MCF 10A (cell line): ENCODE measurements at regions not wholly inside any gene's neighbourhood (a gene's known extent, or its start where the extent isn't known, plus 50 kb on each side); places are given as distances from the start of the nearest gene placed in this dataset.
A peak's percentile ranks its signal among the peaks of the same experiment; 100 is the strongest.
"Not testable (repeated sequence)": the region's sequence is repeated elsewhere in the genome, so short reads cannot be mapped to it uniquely, and the experiment has no call there.

Experiments used
- BruUV-seq: library from RNA; stranded (reverse); fragments of 400-500 nt; replicated peaks from 2 replicates; lab custom pipeline; 2021; lab: Mats Ljungman, UMichigan
- CTCF ChIA-PET: fragments of 300-600 bp; sonication (Branson Sonifier 250); formaldehyde crosslinking; extraction: SDS; loops from one replicate; lab custom pipeline; 2021; ENCODE audit warnings: antibody characterized with exemption, inconsistent platforms; lab: Yijun Ruan, JAX
- POLR2A ChIA-PET: fragments of 300-600, 350-650 bp; sonication (Branson Sonifier 250); formaldehyde crosslinking; extraction: SDS; loops from one replicate; lab custom pipeline; 2020; ENCODE audit warnings: antibody characterized with exemption, inconsistent platforms; lab: Yijun Ruan, JAX
- DNase-seq: peaks from one replicate; pipeline ENCODE4 v3.0.0-alpha.2; 2018; ENCODE audit not compliant: unreplicated experiment
- H3K27ac Mint-ChIP-seq: one replicate; pipeline ENCODE4 v1.8.0; 2022; ENCODE audit warnings: mild to moderate bottlenecking, low read depth, mixed read lengths; ENCODE audit not compliant: unreplicated experiment
- H3K27me3 Mint-ChIP-seq: one replicate; pipeline ENCODE4 v1.8.0; 2022; ENCODE audit warnings: mixed read lengths; ENCODE audit not compliant: insufficient read depth, unreplicated experiment
- H3K36me3 Mint-ChIP-seq: one replicate; pipeline ENCODE4 v1.8.0; 2022; ENCODE audit warnings: mild to moderate bottlenecking, moderate library complexity, mixed read lengths; ENCODE audit not compliant: insufficient read depth, unreplicated experiment
- H3K4me1 Mint-ChIP-seq: one replicate; pipeline ENCODE4 v1.8.0; 2022; ENCODE audit warnings: mixed read lengths; ENCODE audit not compliant: insufficient read depth, unreplicated experiment
- H3K4me3 Mint-ChIP-seq: one replicate; pipeline ENCODE4 v1.8.0; 2022; ENCODE audit warnings: mild to moderate bottlenecking, moderate library complexity, mixed read lengths; ENCODE audit not compliant: unreplicated experiment
- H3K9me3 Mint-ChIP-seq: one replicate; pipeline ENCODE4 v1.8.0; 2022; ENCODE audit warnings: mixed read lengths; ENCODE audit not compliant: unreplicated experiment
- intact Hi-C: fragments of 100-400 bp; cut with micrococcal nuclease; formaldehyde crosslinking; loops from 2 replicates; pipeline ENCODE4 v1.14.1; 2022
- TF ChIP-seq, protein P1 (sequence below): fragments of 200-600 bp; IDR thresholded peaks from one replicate; pipeline ENCODE4 v1.8.0; 2022; ENCODE audit warnings: antibody characterized with exemption, mild to moderate bottlenecking; ENCODE audit not compliant: unreplicated experiment

DNA sequence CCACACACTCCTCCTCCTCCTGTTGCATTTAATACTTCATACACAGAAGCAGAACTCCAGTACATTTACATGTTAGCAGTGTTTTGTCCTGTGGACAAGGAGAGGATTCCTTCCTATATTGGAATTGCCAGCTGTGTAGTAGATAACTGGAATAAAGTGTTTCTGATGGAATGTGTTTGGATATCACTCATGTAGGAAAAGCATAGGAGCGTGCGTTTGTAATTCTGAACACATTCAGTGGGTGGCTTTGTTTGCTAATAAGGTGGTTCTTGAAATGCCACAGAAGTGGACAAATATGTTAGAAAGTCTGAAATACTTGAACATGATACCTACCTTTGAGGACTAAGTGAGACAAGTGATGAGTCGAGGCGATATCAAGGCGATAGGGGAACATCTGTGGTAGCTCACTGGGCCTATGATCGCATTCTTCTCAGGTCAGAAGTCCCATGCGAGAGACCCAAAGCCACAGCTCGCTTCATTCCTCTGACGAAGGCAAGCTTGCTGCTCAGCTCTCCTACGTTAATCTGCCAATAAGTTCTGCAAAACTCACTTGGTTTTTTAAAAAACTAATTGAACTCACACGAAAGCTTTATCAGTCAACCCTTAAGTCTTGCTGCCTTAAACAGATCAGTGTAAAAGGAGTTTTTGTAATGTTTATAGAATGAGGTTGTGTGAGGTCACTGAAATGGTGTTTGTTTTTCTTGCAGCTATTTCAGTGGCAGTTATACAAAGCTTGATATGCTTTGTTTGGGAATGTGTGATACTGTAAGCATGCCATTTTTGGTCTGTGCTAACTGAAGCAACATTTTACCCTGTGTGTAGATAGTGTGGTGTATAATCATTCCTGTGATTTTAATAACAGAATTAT lies 159.9 kb downstream of the SOX4 start:
- no peak for DNase-seq
- TF ChIP-seq, protein P1, sequence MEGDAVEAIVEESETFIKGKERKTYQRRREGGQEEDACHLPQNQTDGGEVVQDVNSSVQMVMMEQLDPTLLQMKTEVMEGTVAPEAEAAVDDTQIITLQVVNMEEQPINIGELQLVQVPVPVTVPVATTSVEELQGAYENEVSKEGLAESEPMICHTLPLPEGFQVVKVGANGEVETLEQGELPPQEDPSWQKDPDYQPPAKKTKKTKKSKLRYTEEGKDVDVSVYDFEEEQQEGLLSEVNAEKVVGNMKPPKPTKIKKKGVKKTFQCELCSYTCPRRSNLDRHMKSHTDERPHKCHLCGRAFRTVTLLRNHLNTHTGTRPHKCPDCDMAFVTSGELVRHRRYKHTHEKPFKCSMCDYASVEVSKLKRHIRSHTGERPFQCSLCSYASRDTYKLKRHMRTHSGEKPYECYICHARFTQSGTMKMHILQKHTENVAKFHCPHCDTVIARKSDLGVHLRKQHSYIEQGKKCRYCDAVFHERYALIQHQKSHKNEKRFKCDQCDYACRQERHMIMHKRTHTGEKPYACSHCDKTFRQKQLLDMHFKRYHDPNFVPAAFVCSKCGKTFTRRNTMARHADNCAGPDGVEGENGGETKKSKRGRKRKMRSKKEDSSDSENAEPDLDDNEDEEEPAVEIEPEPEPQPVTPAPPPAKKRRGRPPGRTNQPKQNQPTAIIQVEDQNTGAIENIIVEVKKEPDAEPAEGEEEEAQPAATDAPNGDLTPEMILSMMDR, result no peak
- ChIA-PET CTCF (interaction anchor here (0.6 to 1.1 kb wide), 4 partner anchors 11 to 1094 kb away, joined by 3 to 4 read pairs (median 3); no protein-coding TSS in a partner anchor), POLR2A (interaction anchor here (1.0 to 2.1 kb wide), 8 partner anchors 12 to 160 kb away, joined by 3 to 6 read pairs (median 4); partner anchors contain the start of gene SOX4)
- Mint-ChIP-seq H3K9me3 (no peaks in the 10 kb centered on the region), H3K36me3 (no peaks in the 10 kb centered on the region), H3K27me3 (no peaks in the 10 kb centered on the region), H3K4me3 (no peak overlapping the region), H3K27ac (peak overlapping the region; percentile 69), H3K4me1 (peaks cover 30% of the 10 kb centered on the region)
- intact Hi-C loops, result no loop called here
- no TSS peak for BruUV-seq

DNA sequence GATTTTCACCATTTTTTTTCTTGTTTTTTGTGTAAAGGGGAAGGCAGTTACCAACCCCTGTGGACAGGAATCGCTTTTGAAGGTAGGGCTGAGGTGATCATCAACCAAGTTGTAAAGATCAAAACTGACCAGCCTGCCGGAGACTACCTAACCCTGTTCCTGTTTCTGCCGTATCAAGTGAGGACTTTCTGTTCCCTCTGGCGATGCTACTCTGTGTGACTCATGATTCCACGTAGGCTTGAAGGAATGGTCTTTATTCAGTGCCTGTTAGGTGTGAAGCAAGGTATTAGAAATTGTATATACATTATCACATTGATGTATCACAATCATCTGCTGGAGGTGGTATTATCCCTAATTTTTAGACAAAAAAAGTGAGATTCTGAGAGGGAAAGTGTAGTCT lies 161.3 kb downstream of the SOX4 start:
- Mint-ChIP-seq H3K9me3 (no peaks in the 10 kb centered on the region), H3K4me3 (peak overlapping the region; percentile 5), H3K4me1 (peaks cover 27% of the 10 kb centered on the region), H3K27me3 (no peaks in the 10 kb centered on the region), H3K36me3 (no peaks in the 10 kb centered on the region), H3K27ac (peak overlapping the region; percentile 69)
- ChIA-PET CTCF (no interaction called here), POLR2A (interaction anchor here (1.0 to 2.1 kb wide), 5 partner anchors 14 to 161 kb away, joined by 3 to 6 read pairs (median 3); no protein-coding TSS in a partner anchor)
- TF ChIP-seq, protein P1, result no peak
- intact Hi-C loops, result no loop called here
- DNase-seq, result peak; percentile 90
- BruUV-seq, result no TSS peak

DNA sequence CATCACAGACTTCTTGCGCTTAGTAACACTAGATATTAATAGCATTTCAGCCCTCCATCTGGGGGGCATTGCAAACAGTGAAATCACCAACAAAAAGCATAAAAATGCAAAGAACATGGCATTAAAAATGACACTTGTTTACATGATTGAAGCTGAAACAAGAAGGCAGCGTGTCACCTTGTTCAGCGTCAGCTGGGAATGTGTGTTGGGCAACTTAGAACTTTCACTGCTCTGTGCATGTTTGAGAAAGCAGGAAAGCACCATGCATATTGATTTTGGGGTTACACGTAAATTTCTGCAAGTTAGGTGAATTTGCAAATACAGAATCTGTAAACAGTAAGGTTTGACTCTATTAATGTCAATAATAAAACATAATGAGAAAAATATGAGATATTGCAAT lies 162.9 kb downstream of the SOX4 start:
- BruUV-seq, result no TSS peak
- Mint-ChIP-seq H3K4me3 (no peak overlapping the region), H3K9me3 (no peaks in the 10 kb centered on the region), H3K27ac (no peak overlapping the region), H3K27me3 (no peaks in the 10 kb centered on the region), H3K36me3 (no peaks in the 10 kb centered on the region), H3K4me1 (peaks cover 24% of the 10 kb centered on the region)
- ChIA-PET CTCF (no interaction called here), POLR2A (interaction anchor here (0.5 kb wide), 1 partner anchor 1148 kb away, joined by 3 read pairs; no protein-coding TSS in a partner anchor)
- no peak for DNase-seq
- intact Hi-C loops, result no loop called here
- TF ChIP-seq, protein P1, result no peak

DNA sequence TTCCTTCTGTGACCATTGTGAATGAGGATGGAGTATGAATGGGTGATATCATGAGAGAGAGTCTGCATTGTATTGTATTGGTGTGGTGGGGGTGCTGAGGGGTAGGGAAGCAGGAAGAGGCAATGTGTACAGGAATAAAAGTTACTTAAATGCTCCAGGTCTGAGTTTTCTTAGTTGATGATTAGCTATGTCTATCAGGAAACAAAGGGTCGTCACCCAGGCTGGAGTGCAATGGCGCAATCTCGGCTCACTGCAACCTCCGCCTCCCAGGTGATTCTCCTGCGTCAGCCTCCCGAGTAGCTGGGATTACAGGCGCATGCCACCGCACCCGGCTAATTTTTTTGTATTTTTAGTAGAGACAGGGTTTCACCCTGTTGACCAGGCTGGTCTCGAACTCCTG lies 163.8 kb downstream of the SOX4 start:
- not testable (repeated sequence) for H3K9me3 Mint-ChIP-seq

More for the DNA sequence above, 163.8 kb downstream of the SOX4 start:
- H3K4me1 Mint-ChIP-seq, result peaks cover 17% of the 10 kb centered on the region
- intact Hi-C loops, H3K27ac Mint-ChIP-seq, BruUV-seq, H3K36me3 Mint-ChIP-seq, POLR2A ChIA-PET, DNase-seq, H3K27me3 Mint-ChIP-seq, H3K4me3 Mint-ChIP-seq, CTCF ChIA-PET: not testable (repeated sequence)
